ENCODE measurements at regions not wholly inside any gene's neighbourhood (a gene's known extent, or its start where the extent isn't known, plus 50 kb on each side); places are given as distances from the start of the nearest gene placed in this dataset.

- no peak for DNase-seq (ENCODE audit: low read depth)
Observed at GRCh38 chr2:67777010-67777409, 285.8 kb downstream of the C1D start.

- DNase-seq (ENCODE audit: low read depth) = no peak
Observed at GRCh38 chr2:67777836-67778429, 284.9 kb downstream of the C1D start.

DNA sequence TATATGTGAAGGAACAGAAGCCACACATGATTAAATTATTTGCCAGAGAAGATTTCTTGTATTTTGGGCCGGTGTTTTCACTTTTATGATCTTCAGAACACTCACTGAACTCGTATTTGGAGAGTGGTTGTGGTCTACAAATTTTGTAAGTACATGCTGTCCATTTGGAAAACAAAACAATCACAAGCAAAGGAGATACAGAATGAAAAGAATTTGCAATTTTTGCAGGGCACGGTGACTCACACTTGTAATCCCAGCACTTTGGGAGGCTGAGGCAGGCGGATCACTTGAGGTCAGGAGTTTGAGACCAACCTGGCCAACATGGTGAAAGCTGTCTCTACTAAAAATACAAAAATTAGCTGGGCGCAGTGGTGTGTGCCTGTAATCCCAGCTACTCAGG, 282.0 kb downstream of the C1D start:
- peak; percentile 38 for DNase-seq (ENCODE audit: low read depth)

DNA sequence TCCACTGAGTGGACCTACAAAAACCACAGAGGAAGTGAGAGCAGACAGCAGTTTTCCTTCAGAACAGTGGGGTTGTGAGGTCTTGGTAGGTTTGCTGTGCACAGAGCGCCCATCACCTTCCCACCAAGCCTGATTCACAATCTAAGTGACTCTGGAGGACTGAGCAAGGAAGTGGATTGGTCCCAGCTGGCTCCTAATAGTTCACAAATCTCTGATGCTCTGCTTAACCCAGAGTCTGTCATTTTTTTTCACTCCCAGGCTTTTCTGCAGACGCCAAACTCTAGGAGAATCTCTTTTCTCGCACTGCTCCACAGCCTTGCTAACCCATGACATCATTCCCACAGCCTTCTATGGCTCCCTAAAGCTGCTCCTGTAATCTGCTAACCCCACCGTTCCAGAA, 280.4 kb downstream of the C1D start:
- DNase-seq (ENCODE audit: low read depth) = no peak

DNA sequence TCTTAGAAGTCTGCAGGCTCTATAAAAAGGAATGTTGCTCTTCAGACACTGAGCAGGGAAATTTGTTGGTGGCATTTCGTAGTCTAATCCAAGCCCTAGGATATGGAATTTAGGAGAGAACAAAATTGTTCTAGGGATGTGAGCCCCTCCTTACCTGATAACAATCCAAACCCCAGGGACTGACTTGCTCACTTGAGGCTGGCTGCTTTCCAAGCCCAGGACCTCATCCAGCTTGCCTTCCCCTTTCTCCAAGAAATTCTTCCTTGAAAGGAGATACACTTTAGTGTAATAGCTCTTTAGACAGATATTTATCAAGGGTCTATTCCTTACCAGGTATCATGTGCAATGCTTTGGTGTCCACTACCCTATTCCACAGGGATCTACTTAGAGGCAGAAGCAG, 279.8 kb downstream of the C1D start:
- DNase-seq (ENCODE audit: low read depth) = no peak

- peak; percentile 94 for DNase-seq (ENCODE audit: low read depth)
Observed at GRCh38 chr2:67790622-67791021, 272.2 kb downstream of the C1D start.

DNA sequence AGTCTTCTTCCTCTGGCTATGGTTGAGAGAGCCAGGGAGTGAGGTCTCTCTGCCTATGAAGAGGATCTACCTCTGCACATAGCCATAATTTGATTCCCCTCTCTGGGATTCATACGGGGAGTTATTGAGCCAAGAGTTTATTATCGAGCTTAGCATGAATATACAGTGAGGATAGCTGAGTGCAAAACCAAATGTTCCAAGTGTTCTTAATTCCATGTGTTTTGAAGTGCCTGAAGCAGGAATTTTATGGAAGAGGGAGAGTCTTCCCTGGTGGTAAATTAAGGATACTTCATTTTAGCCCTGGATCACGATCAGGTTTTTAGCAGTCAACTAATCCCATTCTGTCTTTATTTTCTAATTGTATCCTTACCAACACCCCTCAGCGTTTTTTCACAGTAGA, 270.6 kb downstream of the C1D start:
- no peak for DNase-seq (ENCODE audit: low read depth)

- no peak for DNase-seq (ENCODE audit: low read depth)
Observed at GRCh38 chr2:67792681-67793091, 270.1 kb downstream of the C1D start.

DNA sequence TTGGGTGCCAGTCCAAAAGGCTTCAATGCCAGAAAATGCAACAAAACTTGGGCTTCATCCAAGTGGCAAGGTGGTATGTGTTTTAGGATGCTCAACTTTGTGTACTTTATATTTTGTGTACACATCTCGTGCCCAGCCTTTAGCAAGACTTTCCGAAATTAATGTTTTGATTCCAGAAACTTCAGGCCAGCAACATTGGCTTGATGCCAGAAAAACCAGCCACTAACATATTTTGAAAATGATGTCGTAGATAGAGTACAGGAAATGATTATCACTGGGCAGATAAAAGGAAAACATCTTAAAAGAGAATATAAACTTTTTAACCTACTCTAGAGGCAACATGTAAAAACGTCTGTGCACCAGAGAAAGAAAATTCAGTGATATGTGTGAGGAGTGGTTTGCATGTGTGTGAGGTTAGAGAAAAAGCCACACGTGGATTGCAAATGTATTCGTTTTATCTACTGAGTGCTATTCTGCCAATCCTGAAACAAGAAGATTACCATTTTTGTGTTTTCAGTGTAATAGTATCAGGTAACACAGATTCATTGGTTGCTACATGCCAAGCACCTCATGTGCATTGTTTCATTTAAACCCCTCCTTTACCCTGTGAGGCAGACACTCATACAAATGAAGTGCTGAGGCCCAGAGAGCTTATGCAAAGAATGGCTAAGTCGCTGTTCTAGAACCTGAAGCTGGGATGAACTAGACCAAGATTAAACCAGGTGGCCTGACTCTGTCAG, 264.8 kb downstream of the C1D start:
- no peak for DNase-seq (ENCODE audit: low read depth)

DNA sequence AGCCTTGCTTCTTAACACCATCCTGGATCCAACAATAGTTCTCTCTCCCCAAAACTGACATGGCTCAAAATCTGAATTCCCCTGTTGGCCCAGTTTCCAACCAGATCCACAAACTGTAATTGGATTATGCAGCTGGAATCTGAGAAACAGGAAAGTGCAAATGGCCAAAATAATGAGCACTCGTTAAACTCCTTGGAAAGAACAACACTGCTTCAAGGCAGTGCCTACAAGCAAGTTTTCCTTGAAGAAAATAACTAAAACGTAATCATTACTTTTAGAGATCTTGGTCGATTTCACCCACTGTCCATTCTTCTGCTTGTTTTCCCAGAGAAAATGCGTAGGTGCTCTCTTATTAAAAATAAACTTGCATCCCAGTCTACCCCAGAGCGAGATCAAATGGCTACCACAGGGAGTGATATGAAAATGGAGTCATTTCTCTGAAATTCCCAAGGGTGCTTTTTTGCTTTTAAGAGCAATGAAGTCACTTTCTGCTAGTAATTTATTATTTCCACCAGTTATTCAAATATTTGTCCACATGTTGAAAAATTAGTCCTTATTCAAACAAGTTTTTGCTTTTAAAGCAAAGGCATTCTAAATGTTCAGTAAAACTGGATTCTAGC, 264.2 kb downstream of the C1D start:
- DNase-seq (ENCODE audit: low read depth) = no peak

DNA sequence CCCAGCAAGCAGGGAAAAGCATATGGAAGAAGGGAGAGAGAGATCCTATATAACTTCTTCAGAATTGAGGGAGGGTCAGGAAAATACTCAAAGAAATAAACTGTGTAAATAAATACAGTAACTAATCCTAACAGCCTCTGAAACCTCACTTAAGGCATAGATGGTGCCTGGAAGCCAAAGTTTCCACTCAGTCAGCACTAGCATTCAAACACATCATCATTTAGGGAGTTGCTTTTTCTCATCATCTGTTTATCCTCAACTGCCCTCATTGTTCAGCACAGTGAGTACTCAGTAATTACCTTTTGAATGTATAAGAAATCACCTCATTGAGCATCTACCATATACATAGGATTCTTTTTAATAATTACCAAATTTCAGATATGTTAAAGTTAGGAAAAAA, 262.9 kb downstream of the C1D start:
- DNase-seq (ENCODE audit: low read depth) = no peak

GRCh38 chr2:67802291-67802690, 260.5 kb downstream of the C1D start:
- DNase-seq (ENCODE audit: low read depth) = peak; percentile 73

- no peak for DNase-seq (ENCODE audit: low read depth)
Observed at GRCh38 chr2:67802824-67803223, 260.0 kb downstream of the C1D start.

DNA sequence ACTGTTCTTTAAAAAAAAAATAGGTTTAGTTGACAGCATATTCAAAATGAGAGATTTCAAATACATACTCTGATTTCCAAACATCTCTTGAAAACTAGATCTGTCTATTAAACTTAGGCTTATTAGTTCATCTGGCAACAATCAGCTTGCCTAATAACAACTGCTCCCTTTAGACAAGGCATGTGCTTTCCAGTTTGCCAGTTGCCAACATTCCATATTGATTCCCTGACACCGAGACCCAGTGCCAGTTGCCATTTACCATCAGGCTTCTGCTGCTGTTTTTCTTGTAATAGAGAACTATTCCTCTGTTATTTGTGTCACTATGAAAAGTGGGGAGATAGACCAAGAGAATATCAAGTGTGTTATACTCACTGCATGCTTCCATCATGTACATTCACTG, 256.0 kb downstream of the C1D start:
- no peak for DNase-seq (ENCODE audit: low read depth)

- no peak for DNase-seq (ENCODE audit: low read depth)
Observed at GRCh38 chr2:67808112-67808511, 254.7 kb downstream of the C1D start.

DNA sequence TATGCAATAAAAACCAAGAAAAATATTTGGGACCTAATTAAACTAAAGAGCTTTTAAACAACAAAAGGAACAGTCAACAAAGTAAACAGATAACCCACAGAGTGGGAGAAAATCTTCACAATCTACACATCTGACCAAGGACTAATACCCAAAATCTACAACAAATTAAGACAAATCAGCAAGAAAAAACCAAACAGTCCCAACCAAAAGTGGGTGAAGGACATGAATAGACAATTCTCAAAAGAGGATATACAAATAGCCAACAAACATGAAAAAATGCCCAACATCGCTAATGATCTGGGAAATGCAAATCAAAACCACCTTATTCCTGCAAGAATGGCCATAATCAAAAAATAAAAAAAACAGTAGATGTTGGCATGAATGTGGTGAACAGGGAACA, 250.1 kb downstream of the C1D start:
- DNase-seq (ENCODE audit: low read depth) = no peak

DNA sequence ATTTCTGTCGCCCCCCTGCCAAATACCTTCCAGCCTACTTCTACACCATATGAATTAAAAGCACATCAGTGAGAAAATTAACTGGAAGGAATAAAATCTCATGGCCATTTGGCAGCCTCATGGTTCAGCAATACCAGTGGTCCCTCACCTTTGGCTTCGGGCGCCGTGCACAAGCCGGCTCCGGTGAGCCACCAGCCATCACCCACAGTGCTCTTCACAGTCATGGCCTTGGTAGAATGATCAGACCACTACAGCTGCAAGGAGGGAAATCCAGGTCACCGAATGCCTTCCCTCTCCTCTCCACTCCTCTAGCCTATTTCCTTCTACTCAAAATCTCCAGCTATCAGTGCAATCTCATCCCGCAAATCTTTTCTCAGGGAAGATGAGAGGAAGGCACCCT, 239.1 kb downstream of the C1D start:
- no peak for DNase-seq (ENCODE audit: low read depth)

DNA sequence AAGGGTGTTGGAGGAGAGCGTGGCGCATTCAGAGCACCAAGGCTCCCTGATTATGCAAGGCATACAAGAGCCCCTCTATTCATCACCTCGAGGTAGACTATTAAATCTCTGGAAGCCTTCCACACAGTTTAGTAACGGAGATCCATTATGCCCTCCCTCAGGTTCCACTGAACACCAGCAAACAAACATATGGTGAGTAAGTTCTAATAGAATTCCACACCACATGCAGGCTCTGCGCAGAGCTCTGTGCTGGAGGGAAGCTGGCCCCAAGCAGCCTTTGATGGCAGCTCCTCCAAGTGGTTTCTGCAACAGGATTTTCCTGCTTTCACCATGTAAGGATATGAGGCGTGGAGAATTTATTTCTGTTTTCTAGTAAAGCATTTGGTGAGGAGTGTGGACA, 238.6 kb downstream of the C1D start:
- peak; percentile 83 for DNase-seq (ENCODE audit: low read depth)

GRCh38 chr2:67825476-67825875, 237.3 kb downstream of the C1D start:
- peak; percentile 94 for DNase-seq (ENCODE audit: low read depth)

GRCh38 chr2:67828066-67828465, 234.7 kb downstream of the C1D start:
- DNase-seq (ENCODE audit: low read depth) = no peak

DNA sequence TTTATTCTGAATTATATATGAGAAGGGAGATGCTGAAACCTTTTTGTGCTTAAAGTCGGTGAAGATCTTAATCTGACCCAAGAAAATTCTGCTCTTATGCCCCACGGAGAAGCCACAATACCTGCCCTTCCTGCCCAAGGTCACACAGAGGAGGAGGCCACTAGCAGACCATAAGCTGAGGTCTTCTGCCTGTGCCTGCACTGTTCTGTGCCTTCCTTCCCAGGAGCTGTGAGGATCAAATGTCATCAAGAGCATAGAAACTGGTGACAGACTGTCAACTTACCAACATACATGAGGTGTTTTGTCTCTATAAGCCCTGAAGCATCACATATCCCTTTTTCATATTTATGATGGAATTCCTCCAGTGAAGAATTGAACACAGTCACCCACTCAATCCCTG, 233.3 kb downstream of the C1D start:
- DNase-seq (ENCODE audit: low read depth) = no peak

DNA sequence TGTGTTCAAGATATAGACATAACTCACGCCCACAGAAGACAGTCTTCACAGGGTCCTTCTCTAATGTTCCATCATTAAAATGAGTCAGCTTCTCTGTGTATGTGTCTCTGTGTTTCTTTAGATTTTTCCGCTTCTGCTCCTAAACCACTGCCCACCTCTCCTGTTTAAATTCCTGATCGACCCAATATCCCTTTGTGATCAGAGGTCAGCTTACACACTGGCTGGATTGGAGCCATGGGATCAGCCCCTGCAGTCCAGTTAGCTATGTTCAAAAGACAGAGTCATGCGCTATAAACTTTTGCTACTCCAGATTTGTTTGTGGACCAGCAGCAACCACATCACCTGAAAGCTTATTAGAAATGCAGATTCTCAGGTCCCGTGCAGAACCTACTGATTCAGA, 229.2 kb downstream of the C1D start:
- DNase-seq (ENCODE audit: low read depth) = no peak

- no peak for DNase-seq (ENCODE audit: low read depth)
Observed at GRCh38 chr2:67834482-67834881, 228.3 kb downstream of the C1D start.

GRCh38 chr2:67835266-67835665, 227.5 kb downstream of the C1D start:
- no peak for DNase-seq (ENCODE audit: low read depth)
